K562 (cell line): ENCODE measurements at regions not wholly inside any gene's neighbourhood (a gene's known extent, or its start where the extent isn't known, plus 50 kb on each side); places are given as distances from the start of the nearest gene placed in this dataset.
"Not testable (repeated sequence)": the region's sequence is repeated elsewhere in the genome, so short reads cannot be mapped to it uniquely, and the experiment has no call there.

Experiments
- ATAC-seq: fragments of 200-7000 bp; cut with Tn5 transposase; 3 replicates; pipeline ENCODE4 v1.9.1; 2020; ENCODE audit warnings: moderate library complexity
- BruUV-seq: library from RNA; stranded (reverse); fragments of 400-500 nt; replicated peaks from 2 replicates; lab custom pipeline; 2021; lab: Mats Ljungman, UMichigan
- CTCF ChIA-PET: fragments of 300-600 bp; formaldehyde crosslinking; extraction: SDS; loops from one replicate; lab custom pipeline; 2021; ENCODE audit warnings: low intra/inter-chr PET ratio; lab: Yijun Ruan, JAX
- POLR2A ChIA-PET: fragments of 300-600, 350-650 bp; sonication (Branson Sonifier 250); formaldehyde crosslinking; extraction: SDS; loops from one replicate; lab custom pipeline; 2021; ENCODE audit warnings: antibody characterized with exemption, inconsistent platforms; lab: Yijun Ruan, JAX
- DNase-seq, 4 experiments: peaks; one replicate each; pipeline versions ENCODE4 v3.0.0 to v3.0.0-alpha.2; 2011 to 2018; ENCODE audit warnings: low spot score in 3 of 4, mixed read lengths in 3 of 4; ENCODE audit errors: extremely low read depth in 1 of 4
- FAIRE-seq: peaks from 2 replicates; lab custom pipeline; 2011; peaks lifted over from hg19 to GRCh38; lab: Jason Lieb, UNC
- H2AFZ ChIP-seq: 2 replicates; pipeline ENCODE4 v1.6.0; 2011; ENCODE audit warnings: low read depth, low read length, control low read depth, inconsistent platforms
- H3K27ac ChIP-seq: fragments of 200-600 bp; 3 replicates; pipeline ENCODE4 v1.8.0; 2011; ENCODE audit warnings: low read depth, mild to moderate bottlenecking, control low read depth, inconsistent platforms, low read length, moderate library complexity, mixed read lengths; ENCODE audit errors: extremely low read depth
- H3K27me3 ChIP-seq, 2 experiments: fragments of 300-600 bp in 1 of 2; 2 replicates in 1 of 2; 3 replicates in 1 of 2; pipeline versions ENCODE4 v1.6.0 to v1.8.0; 2011; ENCODE audit warnings: inconsistent platforms in 2 of 2, low read length in 2 of 2, mild to moderate bottlenecking in 1 of 2, mixed read lengths in 1 of 2, moderate library complexity in 1 of 2; ENCODE audit not compliant: control insufficient read depth in 2 of 2, insufficient read depth in 2 of 2
- H3K36me3 ChIP-seq: fragments of 300-600 bp; 3 replicates; pipeline ENCODE4 v1.8.0; 2011; ENCODE audit warnings: mild to moderate bottlenecking, low read length, inconsistent platforms; ENCODE audit not compliant: control insufficient read depth, insufficient read depth
- H3K4me1 ChIP-seq, 2 experiments: fragments of 200-600 bp in 1 of 2; replicated peaks in 1 of 2; 2 replicates in 1 of 2; 3 replicates in 1 of 2; pipeline versions ENCODE4 v1.5.1 to v1.8.0; 2011; ENCODE audit warnings: inconsistent platforms in 2 of 2, low read length in 2 of 2, mild to moderate bottlenecking in 1 of 2, mixed read lengths in 1 of 2, moderate library complexity in 1 of 2; ENCODE audit not compliant: control insufficient read depth in 2 of 2, insufficient read depth in 2 of 2
- H3K4me2 ChIP-seq: 2 replicates; pipeline ENCODE4 v1.6.1; 2011; ENCODE audit warnings: low read length, control low read depth, inconsistent platforms, mixed read lengths; ENCODE audit not compliant: insufficient read depth
- H3K4me3 ChIP-seq: fragments of 200-600 bp; sonication (generic), shearing (Covaris generic); 2 replicates; pipeline ENCODE4 v1.5.1; 2016; ENCODE audit warnings: control low read depth, inconsistent platforms
- H3K79me2 ChIP-seq: fragments of 200-600 bp; 3 replicates; pipeline ENCODE4 v1.8.0; 2011; ENCODE audit warnings: low read length, inconsistent platforms; ENCODE audit not compliant: control insufficient read depth, insufficient read depth
- H3K9ac ChIP-seq, 2 experiments: 2 replicates each; pipeline versions ENCODE4 v1.6.0 to v1.6.1; 2011; ENCODE audit warnings: low read depth in 2 of 2, low read length in 2 of 2, control low read depth in 1 of 2, inconsistent platforms in 1 of 2, mild to moderate bottlenecking in 1 of 2, mixed read lengths in 1 of 2; ENCODE audit not compliant: insufficient read depth in 1 of 2
- H3K9me1 ChIP-seq: one replicate; pipeline ENCODE4 v1.6.0; 2011; ENCODE audit warnings: inconsistent platforms, mild to moderate bottlenecking, low read length, moderate library complexity; ENCODE audit not compliant: control insufficient read depth, insufficient read depth
- H3K9me3 ChIP-seq: replicated peaks from 2 replicates; pipeline ENCODE4 v1.5.1; 2011; ENCODE audit warnings: low read depth, low read length, inconsistent platforms; ENCODE audit not compliant: control insufficient read depth, insufficient read depth
- H4K20me1 ChIP-seq: replicated peaks from 2 replicates; pipeline ENCODE4 v1.6.1; 2011; ENCODE audit warnings: low read length, inconsistent platforms, mixed read lengths; ENCODE audit not compliant: control insufficient read depth, insufficient read depth
- SMAD4 ChIP-seq: fragments of 250-450 bp; sonication (Bioruptor Pico); conservative IDR thresholded peaks from 2 replicates; pipeline ENCODE4 v1.8.0; 2021; ENCODE audit warnings: inconsistent platforms, mild to moderate bottlenecking, moderate library complexity
- WGBS: fragments of 100-300 bp; shearing (Covaris generic); methylation state at CpG from one replicate; pipeline ENCODE4 v1.1.6; 2016; ENCODE audit warnings: low coverage, mixed read lengths; ENCODE audit not compliant: insufficient coverage; ENCODE audit errors: missing lambda C conversion rate; 5-methylcytosine and 5-hydroxymethylcytosine counted together
- in situ Hi-C: fragments of 300-500 bp; cut with MboI; formaldehyde crosslinking; loops from 4 replicates; pipeline ENCODE4 v1.15.0; 2018; ENCODE audit warnings: inconsistent platforms, mixed read lengths
- intact Hi-C: fragments of 100-400 bp; cut with micrococcal nuclease; formaldehyde crosslinking; loops from 2 replicates; pipeline ENCODE4 v1.14.2; 2022

- BruUV-seq, DNase-seq, H4K20me1 ChIP-seq, H3K4me1 ChIP-seq, H3K9ac ChIP-seq, H3K27me3 ChIP-seq, H3K79me2 ChIP-seq, H3K36me3 ChIP-seq, H3K27ac ChIP-seq, H3K4me2 ChIP-seq, CTCF ChIA-PET, in situ Hi-C loops, H3K9me1 ChIP-seq, POLR2A ChIA-PET, FAIRE-seq, H3K4me3 ChIP-seq, H2AFZ ChIP-seq, H3K9me3 ChIP-seq, intact Hi-C loops, ATAC-seq: not testable (repeated sequence)
- WGBS, result 15% methylated on average over 14 of the region's 24 CpGs
These were observed 1065.9 kb downstream of the TMEM121 start for GRCh38 chr14:106592115-106592852.

GRCh38 chr14:106599209-106599608, 1072.8 kb downstream of the TMEM121 start:
- ATAC-seq, result no peak
- BruUV-seq, result no TSS peak
- no peak for FAIRE-seq
- H3K4me2 ChIP-seq, result no peak overlapping the region
- H3K4me3 ChIP-seq, result no peak overlapping the region
- H3K27ac ChIP-seq, result no peak overlapping the region
- H3K9me3 ChIP-seq, result no peaks in the 10 kb centered on the region
- H3K27me3 ChIP-seq, result no peaks in the 10 kb centered on the region
- no peak for DNase-seq
- H3K4me1 ChIP-seq, result no peaks in the 10 kb centered on the region
- ChIA-PET POLR2A (no interaction called here), CTCF (no interaction called here)
- H3K9me1 ChIP-seq, result no peaks in the 10 kb centered on the region
- H3K79me2 ChIP-seq, result no peaks in the 10 kb centered on the region
- in situ Hi-C loops, result no loop called here
- intact Hi-C loops, result no loop called here
- H3K36me3 ChIP-seq, result no peaks in the 10 kb centered on the region
- no peak overlapping the region for H2AFZ ChIP-seq
- TF ChIP-seq SMAD4 (CRISPR knock-in tag), result no peak
- 0% methylated on average over 2 of the region's 2 CpGs for WGBS
- no peaks in the 10 kb centered on the region for H4K20me1 ChIP-seq
- no peak overlapping the region for H3K9ac ChIP-seq
